ENCODE measurements at regions not wholly inside any gene's neighbourhood (a gene's known extent, or its start where the extent isn't known, plus 50 kb on each side); places are given as distances from the start of the nearest gene placed in this dataset.
"Not testable (repeated sequence)": the region's sequence is repeated elsewhere in the genome, so short reads cannot be mapped to it uniquely, and the experiment has no call there.

DNA sequence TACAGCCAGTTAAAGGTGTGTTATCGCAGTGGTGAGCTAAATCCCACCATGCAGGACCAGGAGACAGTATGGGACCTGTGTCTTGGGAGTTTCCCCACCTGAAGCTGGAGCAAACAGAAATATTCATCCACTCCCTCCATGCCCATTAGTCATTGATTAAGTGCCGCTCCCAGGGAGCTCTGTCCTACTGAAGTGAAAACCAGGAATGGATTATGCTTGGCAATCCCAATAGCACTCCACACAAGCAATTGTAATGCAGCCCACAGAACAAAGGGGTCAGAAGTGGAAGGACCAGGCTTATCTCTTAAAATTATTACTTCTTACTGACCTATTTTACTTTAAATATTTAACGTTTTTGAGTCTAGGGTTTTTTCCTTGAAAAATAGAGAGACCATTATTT lies 1005.4 kb downstream of the ADGRL2 start:
- DNase-seq = no peak

DNA sequence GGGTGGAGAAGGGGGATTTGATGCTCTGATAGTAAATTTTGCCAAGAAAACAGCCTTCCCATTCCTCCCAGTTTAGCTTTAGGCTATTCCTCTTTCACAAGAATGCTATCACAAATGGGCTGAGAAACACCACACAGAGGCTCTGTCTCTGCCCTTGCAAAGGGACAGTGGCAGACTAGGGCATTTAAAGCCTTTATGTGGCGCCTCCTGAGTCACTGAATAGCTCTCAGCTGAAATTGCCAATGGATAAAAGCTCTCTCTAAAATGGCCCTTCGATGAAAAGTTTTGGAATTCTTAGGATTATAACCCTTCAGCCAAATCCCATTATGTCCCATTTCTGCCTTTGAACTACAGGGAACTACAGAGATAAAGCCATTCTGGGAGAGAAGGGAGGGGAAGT lies 1000.4 kb downstream of the ADGRL2 start:
- DNase-seq = no peak

DNA sequence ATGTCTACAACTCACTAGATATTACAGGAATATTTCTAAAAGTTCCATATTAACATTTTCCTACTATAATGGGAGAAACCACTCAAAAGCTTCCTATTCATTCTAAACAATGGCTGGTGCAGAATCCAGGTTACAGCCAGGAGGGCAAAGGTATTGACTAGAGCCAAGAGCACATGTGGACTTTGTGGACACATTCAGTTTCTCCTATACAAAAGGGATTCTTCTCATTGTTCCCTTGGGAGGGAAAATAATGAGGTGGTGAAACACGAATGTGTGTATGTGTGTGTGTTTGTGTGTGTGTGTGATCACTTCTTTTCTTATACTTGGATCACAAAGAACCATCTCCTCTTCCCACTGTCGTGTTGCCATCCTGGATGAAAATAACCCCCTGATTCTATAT lies 1000.0 kb downstream of the ADGRL2 start:
- DNase-seq = no peak

DNA sequence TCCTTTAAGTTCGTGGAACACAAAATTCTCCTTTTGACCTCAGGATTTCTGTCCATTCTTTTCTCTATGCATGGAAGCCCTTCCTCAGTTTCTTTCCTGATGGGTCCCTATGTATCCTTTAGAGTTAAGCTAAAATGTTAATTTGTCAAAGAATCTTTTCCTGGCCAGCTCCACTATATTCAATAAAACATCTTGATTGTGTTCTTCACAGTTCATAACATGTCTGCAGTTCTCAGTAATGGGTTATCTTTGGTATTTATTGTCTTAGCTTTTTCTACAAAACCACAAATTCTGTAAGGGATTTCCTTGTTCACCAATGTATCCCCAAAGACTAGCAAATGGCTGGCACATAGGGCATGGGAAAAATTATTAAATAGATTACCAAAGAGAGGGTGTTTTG lies 998.5 kb downstream of the ADGRL2 start:
- no peak for DNase-seq

DNA sequence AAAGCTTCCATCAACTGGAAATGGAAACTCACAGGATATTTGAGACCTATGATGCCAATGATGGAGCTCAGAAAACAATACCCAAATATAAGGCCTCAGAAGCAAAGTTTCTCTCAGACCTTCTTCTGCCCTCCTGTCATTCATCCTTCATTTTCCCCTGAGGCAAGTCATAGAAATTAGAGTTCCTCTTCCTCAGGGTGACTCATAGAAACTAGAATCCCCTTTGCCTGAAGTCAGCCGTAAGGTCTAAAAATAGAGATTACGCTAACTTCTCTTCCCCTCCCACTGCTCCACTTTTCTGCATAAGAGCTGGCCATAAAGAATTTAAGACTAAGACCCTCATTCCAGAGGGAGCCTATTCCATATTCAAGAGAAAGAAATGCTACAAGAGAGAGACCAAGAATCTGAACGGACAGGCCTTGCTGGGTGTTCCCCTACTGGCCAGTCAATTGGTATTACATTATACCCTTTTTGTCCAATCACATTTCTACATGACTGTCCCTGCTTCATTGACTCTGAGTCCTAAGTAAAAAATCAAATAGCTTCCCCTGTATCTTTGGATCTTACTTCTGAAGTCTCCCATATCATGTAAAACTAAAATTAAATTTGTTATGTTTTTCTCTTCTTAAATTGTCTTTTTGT lies 994.9 kb downstream of the ADGRL2 start:
- no peak for DNase-seq

DNA sequence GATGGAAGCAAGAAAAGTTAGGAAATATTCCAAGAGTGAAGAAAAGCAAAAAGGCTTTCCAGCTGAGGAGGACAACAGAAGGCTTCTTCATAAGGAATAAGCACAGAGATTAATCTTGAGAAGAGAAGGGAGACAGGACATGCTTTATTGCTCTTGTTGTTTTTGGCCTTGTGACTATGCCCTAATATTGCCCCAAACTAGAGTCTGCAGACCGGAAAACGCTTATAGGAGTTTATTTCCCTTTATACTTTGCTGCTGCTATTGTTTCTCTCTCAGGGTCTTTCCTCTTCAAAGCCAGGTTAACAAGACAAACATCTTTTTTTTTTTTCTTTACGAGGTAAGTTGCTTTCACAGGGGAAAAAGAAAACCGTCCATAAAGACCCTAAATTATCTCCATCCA lies 991.4 kb downstream of the ADGRL2 start:
- DNase-seq = no peak

DNA sequence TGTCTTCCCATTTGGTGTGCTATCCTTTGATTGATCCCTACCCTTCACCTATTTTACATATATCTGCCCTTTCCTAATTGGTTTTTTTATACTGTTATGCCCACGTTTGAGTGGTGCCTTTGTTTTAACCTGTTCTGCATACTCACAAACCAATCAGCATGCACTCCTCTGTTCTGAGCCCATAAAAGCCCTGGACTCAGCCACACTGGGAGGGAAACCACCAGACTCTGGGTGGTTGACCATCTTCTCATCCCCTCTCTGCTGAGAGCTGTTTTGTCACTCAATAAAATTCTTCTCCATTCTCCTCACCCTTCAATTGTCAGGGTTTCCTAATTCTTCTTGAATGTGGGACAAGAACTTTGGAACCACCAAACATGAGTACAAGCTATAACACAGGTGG lies 989.8 kb downstream of the ADGRL2 start:
- no peak for DNase-seq

DNA sequence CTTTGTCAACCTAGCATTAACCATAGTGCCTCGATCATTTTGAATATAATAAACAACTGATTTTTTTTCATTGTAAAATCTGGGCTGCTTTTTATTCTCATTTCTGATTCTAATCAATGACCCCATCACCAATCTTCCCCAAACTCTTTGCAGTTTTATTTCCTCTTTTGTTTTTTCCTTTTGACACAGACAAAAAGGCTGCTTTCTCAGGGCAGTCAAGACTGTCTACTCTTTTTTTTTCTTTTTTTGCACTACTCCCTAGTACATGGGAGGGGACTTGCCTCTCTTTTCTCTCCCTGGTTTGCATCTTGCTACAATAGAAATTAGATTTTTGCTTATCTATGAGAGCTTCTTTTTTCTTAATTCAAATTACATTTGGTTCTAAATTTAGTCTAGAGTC lies 987.9 kb downstream of the ADGRL2 start:
- DNase-seq = no peak

DNA sequence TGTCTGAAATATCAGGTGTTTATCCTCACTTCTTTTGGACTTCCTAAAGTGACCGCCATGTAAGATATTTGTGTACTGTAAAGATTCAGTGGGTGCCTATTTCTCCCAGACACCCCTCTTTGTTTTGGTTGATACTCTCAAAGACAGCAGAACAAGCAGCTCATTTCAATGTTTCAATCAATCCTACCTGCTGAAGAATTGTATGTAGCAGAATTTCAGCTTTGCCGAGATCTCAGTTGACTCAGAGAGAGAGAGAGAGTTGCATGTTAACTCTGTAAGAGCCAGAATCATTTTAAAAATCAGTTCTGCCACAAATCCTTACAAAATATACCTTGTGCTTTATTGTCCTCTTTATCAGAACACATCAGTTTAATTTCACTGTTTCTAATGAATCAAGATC lies 987.3 kb downstream of the ADGRL2 start:
- DNase-seq = no peak

DNA sequence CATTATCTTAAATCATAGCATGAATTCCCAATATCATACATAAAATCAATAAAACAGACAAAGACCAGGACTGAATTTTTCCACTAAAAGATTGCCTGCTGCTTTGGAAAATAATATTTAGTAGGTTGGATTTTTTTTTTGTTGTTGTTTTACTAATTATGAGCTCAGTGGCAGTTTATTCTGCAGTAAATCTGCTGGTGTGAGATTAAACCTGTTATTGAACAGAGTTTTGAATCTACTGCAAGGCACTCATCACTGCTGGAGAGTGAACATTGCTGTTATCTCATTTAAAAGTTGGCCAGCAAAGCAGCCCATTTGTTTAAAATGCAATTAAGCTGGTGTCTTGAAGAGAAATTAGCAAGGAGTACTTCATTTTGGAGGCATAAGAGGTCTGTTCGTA lies 986.1 kb downstream of the ADGRL2 start:
- no peak for DNase-seq

DNA sequence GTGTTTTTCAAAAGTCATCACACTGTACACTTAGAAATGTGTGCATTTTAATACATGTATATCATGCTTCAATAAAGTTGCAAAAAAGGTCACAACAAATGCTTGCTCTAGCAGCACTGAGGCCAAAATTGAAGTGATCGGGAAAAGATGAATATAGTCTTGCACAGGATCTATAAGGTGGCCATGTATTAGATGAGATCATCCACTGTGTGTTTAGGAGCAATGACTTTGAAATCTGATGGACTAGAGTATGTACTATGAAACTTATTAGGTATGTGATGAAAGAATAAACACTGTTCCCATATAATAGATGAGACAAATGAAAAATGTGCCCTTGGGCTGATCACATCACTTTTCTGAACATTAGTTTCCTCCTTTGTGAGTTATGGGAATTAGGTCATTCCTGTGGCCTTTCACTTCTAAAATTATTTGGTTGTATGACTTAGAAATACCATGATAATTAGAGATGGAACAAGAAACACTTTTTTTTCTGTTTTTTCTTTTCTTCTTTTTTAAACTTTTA lies 984.6 kb downstream of the ADGRL2 start:
- DNase-seq = no peak

DNA sequence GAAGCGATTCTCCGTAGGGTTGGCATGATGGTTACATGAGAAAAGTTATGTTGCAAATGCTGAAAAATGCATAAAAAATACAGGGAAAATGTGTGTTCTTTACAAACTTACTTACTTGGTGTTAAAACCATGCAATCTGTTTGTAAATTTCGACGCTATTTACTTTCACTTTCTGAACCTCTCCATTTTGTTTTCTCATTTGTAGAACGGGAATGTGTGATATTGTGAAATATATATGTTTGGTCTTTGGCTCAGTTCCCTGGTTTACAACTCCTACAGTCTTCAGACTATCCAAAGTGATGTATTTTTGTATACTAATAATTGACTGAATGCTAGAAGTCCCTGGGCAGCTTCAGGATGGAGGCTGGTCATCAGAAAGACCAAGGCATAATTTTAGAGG lies 982.3 kb downstream of the ADGRL2 start:
- no peak for DNase-seq

DNA sequence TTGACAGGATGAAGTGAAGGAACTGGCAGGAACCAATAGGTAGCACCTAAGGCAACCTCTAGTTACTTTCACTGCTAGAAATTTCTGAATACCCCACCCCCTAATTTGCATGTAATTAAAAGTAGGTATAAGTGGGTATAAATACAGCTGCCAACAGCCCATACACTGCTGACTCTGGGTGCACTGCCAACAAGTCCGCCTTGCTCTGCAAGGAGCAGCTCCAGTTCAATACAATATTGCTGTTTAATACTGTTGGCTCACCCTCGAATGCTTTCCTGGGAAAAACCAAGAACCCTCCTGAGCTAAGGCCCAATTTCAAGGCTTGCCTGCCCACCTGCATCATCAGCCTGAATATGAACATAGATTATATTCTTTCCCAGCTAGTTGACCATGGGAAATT lies 981.9 kb downstream of the ADGRL2 start:
- no peak for DNase-seq

DNA sequence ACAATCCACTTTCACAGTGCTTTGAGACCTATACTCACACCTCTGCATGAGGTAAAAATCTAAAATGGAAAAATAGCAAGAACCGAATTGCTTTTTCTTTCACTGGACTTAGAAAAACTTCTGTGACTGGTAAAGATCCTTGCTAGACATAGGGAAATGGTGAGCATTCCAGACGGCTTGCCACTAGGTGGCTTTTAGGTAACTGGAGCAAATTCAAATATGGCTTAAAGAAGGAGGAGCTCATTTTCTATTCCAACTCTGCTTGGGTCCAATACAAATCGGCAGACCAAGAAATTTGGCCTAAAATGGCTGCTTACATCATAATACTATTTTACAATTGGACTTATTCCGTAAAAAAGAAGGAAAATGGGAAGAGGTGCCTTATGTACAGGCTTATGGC lies 977.9 kb downstream of the ADGRL2 start:
- no peak for DNase-seq

DNA sequence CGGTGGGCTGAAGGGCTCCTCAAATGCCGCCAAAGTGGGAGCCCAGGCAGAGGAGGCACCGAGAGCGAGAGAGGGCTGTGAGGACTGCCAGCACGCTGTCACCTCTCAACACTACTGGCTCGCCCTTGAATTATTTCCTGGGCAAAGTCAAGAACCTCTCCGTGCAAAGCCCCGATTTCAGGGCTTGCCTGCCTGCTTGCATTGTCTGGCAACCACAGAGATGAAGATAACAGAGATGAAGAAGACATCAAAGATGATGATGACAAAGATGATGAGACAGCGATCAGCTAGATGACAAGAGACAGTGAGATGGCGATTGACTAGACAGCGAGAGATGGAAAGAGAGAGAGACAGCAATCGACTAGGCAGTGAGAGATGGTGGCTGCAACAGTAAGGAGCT lies 976.5 kb downstream of the ADGRL2 start:
- DNase-seq = no peak

DNA sequence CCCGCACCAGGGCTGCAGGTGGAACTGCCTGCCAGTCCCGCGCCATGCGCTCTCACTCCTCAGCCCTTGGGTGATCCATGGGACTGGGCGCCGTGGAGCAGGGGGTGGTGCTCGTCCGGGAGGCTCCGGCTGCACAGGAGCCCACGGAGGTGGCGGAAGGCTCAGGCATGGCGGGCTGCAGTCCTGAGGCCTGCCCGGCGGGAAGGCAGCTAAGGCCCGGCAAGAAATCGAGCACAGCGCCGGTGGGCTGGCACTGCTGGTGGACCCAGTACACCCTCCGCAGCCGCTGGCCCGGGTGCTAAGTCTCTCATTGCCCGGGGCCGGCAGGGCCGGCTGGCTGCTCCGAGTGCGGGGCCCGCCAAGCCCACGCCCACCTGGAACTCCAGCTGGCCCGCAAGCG lies 976.0 kb downstream of the ADGRL2 start:
- DNase-seq = not testable (repeated sequence)

DNA sequence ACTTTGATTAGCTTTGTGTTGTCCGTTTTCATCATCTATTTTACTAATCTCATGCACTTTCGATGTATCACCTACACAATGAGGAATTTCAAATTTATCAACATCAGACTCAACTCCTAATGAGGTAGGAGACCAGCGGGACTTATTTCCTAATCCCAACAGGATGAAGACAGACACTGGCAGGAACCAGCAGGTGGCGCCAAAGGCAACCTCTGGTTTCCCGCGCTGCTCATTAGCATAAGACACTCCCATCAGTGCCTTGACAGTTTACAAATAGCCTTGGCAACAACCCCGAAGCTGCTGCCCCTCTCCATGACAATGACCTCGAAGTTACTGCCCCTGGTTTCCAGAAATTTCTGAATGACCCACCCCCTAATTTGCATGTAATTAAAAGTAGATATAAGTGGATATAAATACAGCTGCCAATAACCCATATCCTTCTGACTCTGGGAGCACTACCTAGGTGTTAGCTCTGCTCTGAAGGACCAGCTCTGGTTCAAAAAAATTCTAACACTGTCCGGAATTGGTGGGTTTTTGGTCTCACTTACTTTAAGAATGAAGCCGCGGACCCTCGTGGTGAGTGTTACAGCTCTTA lies 974.8 kb downstream of the ADGRL2 start:
- no peak for DNase-seq

DNA sequence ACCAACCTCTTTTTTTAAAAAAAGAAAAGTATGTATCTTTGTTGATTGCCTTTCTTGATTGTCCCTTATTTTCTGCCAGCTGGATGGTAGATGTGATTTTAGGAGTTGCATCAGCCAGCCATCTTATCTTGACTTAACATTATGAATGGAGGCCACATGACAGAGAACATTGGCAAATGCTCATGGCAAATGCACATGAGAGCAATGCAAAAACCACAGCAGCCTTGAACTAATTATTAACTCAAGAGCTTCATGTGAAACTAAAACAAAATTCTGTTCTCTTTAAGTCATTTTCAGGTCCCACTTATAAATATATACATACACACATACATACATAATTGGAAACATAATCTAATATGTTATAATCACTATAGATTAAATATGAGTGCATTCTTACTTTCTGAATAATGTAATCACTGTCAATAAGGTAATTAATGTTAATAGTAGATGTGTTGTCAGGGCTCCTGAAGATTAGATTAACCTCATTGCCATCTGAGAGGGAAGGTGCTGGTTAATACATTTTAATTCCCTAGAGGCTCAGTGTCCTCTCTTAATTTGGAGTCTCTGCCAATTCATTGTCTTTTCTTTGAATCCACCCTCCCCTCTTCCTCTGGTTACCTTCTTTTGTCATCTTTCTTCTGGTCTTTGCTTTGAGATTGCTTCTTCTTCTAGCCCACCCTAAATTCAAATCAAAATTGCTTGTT lies 962.2 kb downstream of the ADGRL2 start:
- no peak for DNase-seq

DNA sequence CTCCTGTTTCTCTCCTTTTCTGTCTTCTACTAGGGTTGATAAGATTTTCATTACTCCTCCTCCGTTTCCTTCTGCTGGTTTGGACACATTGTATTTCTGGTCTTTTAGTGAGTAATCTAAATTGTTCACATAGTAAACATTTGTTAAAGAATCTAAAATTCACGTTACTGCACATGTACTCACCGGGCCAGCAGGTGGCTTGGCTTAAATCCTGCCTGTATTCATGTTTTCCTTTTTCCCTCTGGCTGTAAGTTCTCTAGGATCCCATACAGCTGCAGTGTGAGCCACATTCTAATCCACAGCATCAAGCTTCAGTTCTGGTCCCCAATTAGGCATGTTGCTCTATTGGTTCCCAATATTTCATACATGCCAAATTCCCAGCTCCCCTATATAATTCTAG lies 958.3 kb downstream of the ADGRL2 start:
- DNase-seq = no peak

DNA sequence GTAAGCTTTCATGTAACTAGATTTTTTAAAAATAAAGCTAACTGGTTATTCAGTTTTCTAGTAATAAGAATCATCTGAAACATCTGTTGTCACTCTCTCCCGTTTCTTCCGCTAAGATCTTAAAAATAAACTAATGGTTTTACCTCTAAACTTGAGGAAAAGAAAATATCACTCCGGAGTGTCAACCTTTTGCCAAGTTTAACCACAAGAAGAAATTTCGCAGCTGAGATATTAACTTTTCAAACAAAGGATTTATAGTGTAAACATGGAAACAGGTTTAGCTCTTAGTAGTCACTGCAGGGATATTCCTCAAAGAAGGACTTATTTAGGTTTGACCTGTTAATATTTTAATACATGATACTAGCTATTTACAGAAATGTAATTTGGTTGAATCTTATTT lies 954.9 kb downstream of the ADGRL2 start:
- no peak for DNase-seq

DNA sequence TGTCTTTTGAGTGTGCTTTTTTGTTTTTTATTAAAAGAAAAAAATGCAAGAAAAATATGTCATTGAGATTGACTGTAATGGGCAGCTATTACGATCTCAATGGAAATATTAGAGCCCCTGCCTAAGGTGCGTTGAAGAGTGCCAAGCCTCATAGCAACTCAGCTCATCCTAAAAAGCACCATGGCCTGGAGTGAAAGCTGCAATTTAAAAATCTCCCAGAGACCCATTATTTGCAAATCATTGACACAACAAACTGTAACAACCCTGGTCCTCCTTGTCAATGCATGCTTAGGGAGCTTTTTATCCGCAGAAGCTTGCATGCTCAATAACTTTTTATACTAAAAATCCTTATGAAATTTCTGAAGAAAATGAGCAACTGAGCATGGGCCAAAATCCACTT lies 954.5 kb downstream of the ADGRL2 start:
- DNase-seq = no peak

DNA sequence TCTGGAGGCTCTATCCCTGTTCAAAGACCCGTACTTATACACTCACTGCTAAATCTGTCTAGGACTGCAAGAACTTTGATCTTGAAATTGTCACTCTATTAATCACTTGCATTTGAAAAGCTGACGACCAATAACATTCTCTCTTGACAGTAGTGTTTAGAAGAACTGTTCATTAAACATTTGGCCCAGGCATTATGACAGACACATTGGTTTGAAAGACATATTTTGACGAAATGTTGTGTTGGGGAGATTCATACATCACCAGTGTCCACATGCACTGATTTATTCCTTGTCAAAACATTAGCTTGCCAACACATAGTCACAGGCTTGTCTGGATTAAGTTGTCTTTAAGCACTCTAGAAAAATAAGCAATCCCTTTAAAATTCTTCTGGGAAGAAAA lies 951.3 kb downstream of the ADGRL2 start:
- no peak for DNase-seq

DNA sequence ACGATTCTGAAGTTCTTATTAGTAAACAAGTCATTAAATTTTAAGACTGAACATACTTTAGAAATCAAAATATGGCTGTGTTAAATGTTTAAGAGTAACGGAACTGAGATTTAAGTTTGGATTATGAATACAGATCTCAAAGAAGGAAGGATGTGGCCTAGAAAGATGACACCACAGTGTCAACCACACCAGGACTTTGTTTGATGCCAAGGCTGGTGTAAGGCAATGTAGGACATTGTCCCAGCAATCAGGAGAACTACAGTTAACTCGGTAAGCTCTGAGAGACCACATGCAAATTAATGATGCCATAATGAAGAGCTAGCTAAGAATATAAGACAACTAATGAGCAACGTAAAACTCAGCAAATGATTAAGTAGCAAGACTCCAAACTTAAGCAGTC lies 932.9 kb downstream of the ADGRL2 start:
- DNase-seq = no peak

DNA sequence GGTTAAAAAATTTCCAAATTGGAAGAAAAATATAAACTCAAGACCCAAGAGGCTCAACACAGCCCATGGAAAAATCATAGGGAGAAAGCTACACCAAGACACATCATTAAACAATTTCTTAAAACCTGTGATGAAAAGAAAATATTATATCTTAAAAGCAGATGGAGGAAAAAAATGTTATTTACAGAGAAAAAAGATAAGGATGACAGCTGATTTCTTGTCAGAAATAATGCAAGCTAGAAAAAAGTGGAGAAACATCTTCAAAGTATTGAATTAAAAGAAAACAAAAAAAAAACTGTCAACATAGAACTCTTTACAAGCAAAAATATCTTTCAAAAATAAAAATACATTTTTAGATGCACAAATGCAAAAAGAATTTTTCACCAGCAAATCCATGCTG lies 930.5 kb downstream of the ADGRL2 start:
- DNase-seq = no peak
